Activated CD4-positive, alpha-beta T cell treated with anti-CD3 and anti-CD28 coated beads, Interleukin-2, amount 10 ng/mL, durations not matched to agents 24 days and 14 days (primary cell): ENCODE measurements at regions not wholly inside any gene's neighbourhood (a gene's known extent, or its start where the extent isn't known, plus 50 kb on each side); places are given as distances from the start of the nearest gene placed in this dataset.
"Not testable (repeated sequence)": the region's sequence is repeated elsewhere in the genome, so short reads cannot be mapped to it uniquely, and the experiment has no call there.

Source experiments
- DNase-seq: peaks from one replicate; pipeline ENCODE4 v3.0.0; 2022
- H3K27ac Mint-ChIP-seq: one replicate; pipeline ENCODE4 v1.8.0; 2022; ENCODE audit warnings: mild to moderate bottlenecking, mixed read lengths
- H3K27me3 Mint-ChIP-seq: one replicate; pipeline ENCODE4 v1.8.0; 2022; ENCODE audit warnings: mixed read lengths
- H3K36me3 Mint-ChIP-seq: one replicate; pipeline ENCODE4 v1.8.0; 2022; ENCODE audit warnings: low read depth, mild to moderate bottlenecking, mixed read lengths
- H3K4me1 Mint-ChIP-seq: one replicate; pipeline ENCODE4 v1.8.0; 2021; ENCODE audit warnings: mixed read lengths
- H3K4me3 Mint-ChIP-seq: one replicate; pipeline ENCODE4 v1.8.0; 2022; ENCODE audit warnings: mild to moderate bottlenecking, moderate library complexity, mixed read lengths
- H3K9me3 Mint-ChIP-seq: one replicate; pipeline ENCODE4 v1.8.0; 2021; ENCODE audit warnings: mixed read lengths
- intact Hi-C: fragments of 100-400 bp; cut with micrococcal nuclease; formaldehyde crosslinking; loops from one replicate; pipeline ENCODE4 v1.15.1; 2023

- H3K36me3 Mint-ChIP-seq, intact Hi-C loops, H3K9me3 Mint-ChIP-seq, DNase-seq, H3K4me1 Mint-ChIP-seq, H3K27ac Mint-ChIP-seq, H3K27me3 Mint-ChIP-seq, H3K4me3 Mint-ChIP-seq: not testable (repeated sequence)
These were observed 1394.3 kb downstream of the OLFM4 start for GRCh38 chr13:54422946-54423345.

- no peaks in the 10 kb centered on the region for H3K27me3 Mint-ChIP-seq
- no peaks in the 10 kb centered on the region for H3K4me1 Mint-ChIP-seq
- no peaks in the 10 kb centered on the region for H3K36me3 Mint-ChIP-seq
- DNase-seq = no peak
- H3K27ac Mint-ChIP-seq = no peak overlapping the region
- intact Hi-C loops = no loop called here
- H3K9me3 Mint-ChIP-seq = peaks cover 6% of the 10 kb centered on the region
- no peak overlapping the region for H3K4me3 Mint-ChIP-seq
These were observed 1395.7 kb downstream of the OLFM4 start for GRCh38 chr13:54424344-54424743.

- no peak overlapping the region for H3K4me3 Mint-ChIP-seq
These were observed 1405.0 kb downstream of the OLFM4 start for GRCh38 chr13:54433493-54434206.

GRCh38 chr13:54440853-54441400 is 1412.3 kb downstream of the OLFM4 start:
- H3K4me1 Mint-ChIP-seq, DNase-seq, H3K27me3 Mint-ChIP-seq, H3K4me3 Mint-ChIP-seq, intact Hi-C loops, H3K27ac Mint-ChIP-seq, H3K36me3 Mint-ChIP-seq: not testable (repeated sequence)
- peaks cover 13% of the 10 kb centered on the region for H3K9me3 Mint-ChIP-seq

More at GRCh38 chr13:54433493-54434206, 1405.0 kb downstream of the OLFM4 start:
- Mint-ChIP-seq H3K27ac (no peak overlapping the region), H3K27me3 (no peaks in the 10 kb centered on the region), H3K4me1 (no peaks in the 10 kb centered on the region), H3K36me3 (no peaks in the 10 kb centered on the region), H3K9me3 (no peaks in the 10 kb centered on the region)
- DNase-seq = no peak
- intact Hi-C loops = no loop called here

- Mint-ChIP-seq H3K36me3 (no peaks in the 10 kb centered on the region), H3K9me3 (peaks cover 13% of the 10 kb centered on the region), H3K4me1 (no peaks in the 10 kb centered on the region), H3K27ac (no peak overlapping the region), H3K27me3 (no peaks in the 10 kb centered on the region), H3K4me3 (no peak overlapping the region)
- DNase-seq = no peak
- intact Hi-C loops = no loop called here
These were observed 1416.8 kb downstream of the OLFM4 start for GRCh38 chr13:54445453-54445852.

- no peaks in the 10 kb centered on the region for H3K4me1 Mint-ChIP-seq
- no peaks in the 10 kb centered on the region for H3K27me3 Mint-ChIP-seq
- H3K9me3 Mint-ChIP-seq = peaks cover 13% of the 10 kb centered on the region
- H3K4me3 Mint-ChIP-seq = no peak overlapping the region
- intact Hi-C loops = no loop called here
- no peaks in the 10 kb centered on the region for H3K36me3 Mint-ChIP-seq
- no peak for DNase-seq
- no peak overlapping the region for H3K27ac Mint-ChIP-seq
These were observed 1417.3 kb downstream of the OLFM4 start for GRCh38 chr13:54445865-54446264.

GRCh38 chr13:54449922-54450321 is 1421.3 kb downstream of the OLFM4 start:
- H3K36me3 Mint-ChIP-seq = no peaks in the 10 kb centered on the region
- no peak for DNase-seq
- H3K9me3 Mint-ChIP-seq = peaks cover 8% of the 10 kb centered on the region
- H3K27ac Mint-ChIP-seq = no peak overlapping the region
- no peaks in the 10 kb centered on the region for H3K4me1 Mint-ChIP-seq
- no peaks in the 10 kb centered on the region for H3K27me3 Mint-ChIP-seq
- H3K4me3 Mint-ChIP-seq = no peak overlapping the region
- intact Hi-C loops = no loop called here

- Mint-ChIP-seq H3K27me3 (no peaks in the 10 kb centered on the region), H3K27ac (no peak overlapping the region), H3K4me1 (no peaks in the 10 kb centered on the region), H3K9me3 (peaks cover 10% of the 10 kb centered on the region), H3K36me3 (no peaks in the 10 kb centered on the region), H3K4me3 (no peak overlapping the region)
- no peak for DNase-seq
- intact Hi-C loops = no loop called here
These were observed 1455.6 kb downstream of the OLFM4 start for GRCh38 chr13:54484166-54484565.

GRCh38 chr13:54486421-54487166 is 1458.0 kb downstream of the OLFM4 start:
- no peaks in the 10 kb centered on the region for H3K36me3 Mint-ChIP-seq
- no peaks in the 10 kb centered on the region for H3K27me3 Mint-ChIP-seq
- no peak overlapping the region for H3K27ac Mint-ChIP-seq
- H3K4me3 Mint-ChIP-seq = no peak overlapping the region
- no peak for DNase-seq
- intact Hi-C loops = no loop called here
- peaks cover 10% of the 10 kb centered on the region for H3K9me3 Mint-ChIP-seq
- H3K4me1 Mint-ChIP-seq = no peaks in the 10 kb centered on the region

GRCh38 chr13:54489359-54489758 is 1460.7 kb downstream of the OLFM4 start:
- Mint-ChIP-seq H3K9me3 (peaks cover 15% of the 10 kb centered on the region), H3K4me1 (no peaks in the 10 kb centered on the region), H3K27me3 (no peaks in the 10 kb centered on the region), H3K36me3 (no peaks in the 10 kb centered on the region), H3K27ac (no peak overlapping the region), H3K4me3 (no peak overlapping the region)
- intact Hi-C loops = no loop called here
- DNase-seq = no peak

GRCh38 chr13:54492995-54493394 is 1464.4 kb downstream of the OLFM4 start:
- Mint-ChIP-seq H3K4me1 (no peaks in the 10 kb centered on the region), H3K9me3 (peaks cover 8% of the 10 kb centered on the region), H3K4me3 (no peak overlapping the region), H3K36me3 (no peaks in the 10 kb centered on the region), H3K27ac (no peak overlapping the region), H3K27me3 (no peaks in the 10 kb centered on the region)
- intact Hi-C loops = no loop called here
- no peak for DNase-seq

- no peak overlapping the region for H3K4me3 Mint-ChIP-seq
- H3K27ac Mint-ChIP-seq = no peak overlapping the region
- no peak for DNase-seq
- H3K9me3 Mint-ChIP-seq = peaks cover 7% of the 10 kb centered on the region
- intact Hi-C loops = no loop called here
- no peaks in the 10 kb centered on the region for H3K36me3 Mint-ChIP-seq
- no peaks in the 10 kb centered on the region for H3K4me1 Mint-ChIP-seq
- no peaks in the 10 kb centered on the region for H3K27me3 Mint-ChIP-seq
These were observed 1482.8 kb downstream of the OLFM4 start for GRCh38 chr13:54511366-54511765.

GRCh38 chr13:54513254-54513653 is 1484.6 kb downstream of the OLFM4 start:
- intact Hi-C loops = no loop called here
- Mint-ChIP-seq H3K36me3 (no peaks in the 10 kb centered on the region), H3K4me1 (no peaks in the 10 kb centered on the region), H3K27ac (no peak overlapping the region), H3K4me3 (no peak overlapping the region), H3K9me3 (peaks cover 4% of the 10 kb centered on the region), H3K27me3 (no peaks in the 10 kb centered on the region)
- no peak for DNase-seq

- Mint-ChIP-seq H3K9me3 (peaks cover 5% of the 10 kb centered on the region), H3K4me3 (no peak overlapping the region), H3K4me1 (no peaks in the 10 kb centered on the region), H3K36me3 (no peaks in the 10 kb centered on the region), H3K27ac (no peak overlapping the region), H3K27me3 (no peaks in the 10 kb centered on the region)
- intact Hi-C loops = no loop called here
- DNase-seq = no peak
These were observed 1507.5 kb downstream of the OLFM4 start for GRCh38 chr13:54536112-54536511.
